ENCODE measurements at regions not wholly inside any gene's neighbourhood (a gene's known extent, or its start where the extent isn't known, plus 50 kb on each side); places are given as distances from the start of the nearest gene placed in this dataset.
A peak's percentile ranks its signal among the peaks of the same experiment; 100 is the strongest.

DNA sequence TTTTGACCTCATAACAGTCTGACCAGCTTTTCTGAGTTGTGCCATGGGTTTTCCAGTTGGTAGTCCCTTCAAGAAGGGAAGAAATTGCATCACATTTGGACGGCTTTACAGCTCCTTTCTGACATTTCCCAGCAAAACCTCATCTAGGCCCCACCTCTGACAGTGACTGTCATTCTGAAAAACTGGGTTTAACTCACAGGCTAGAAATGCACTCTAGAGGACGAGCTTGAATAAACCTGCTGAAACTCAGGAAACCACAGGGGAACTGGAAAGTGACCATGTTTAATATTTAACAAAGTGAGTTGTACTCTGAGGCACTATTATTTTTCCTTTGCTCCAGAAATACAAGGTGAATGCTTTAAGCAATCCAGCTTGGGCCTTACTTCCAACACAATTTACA is 434.3 kb upstream of the RASGEF1B start:
- peak; percentile 26 for DNase-seq (ENCODE audit: low spot score)
- TF ChIP-seq, protein P1, sequence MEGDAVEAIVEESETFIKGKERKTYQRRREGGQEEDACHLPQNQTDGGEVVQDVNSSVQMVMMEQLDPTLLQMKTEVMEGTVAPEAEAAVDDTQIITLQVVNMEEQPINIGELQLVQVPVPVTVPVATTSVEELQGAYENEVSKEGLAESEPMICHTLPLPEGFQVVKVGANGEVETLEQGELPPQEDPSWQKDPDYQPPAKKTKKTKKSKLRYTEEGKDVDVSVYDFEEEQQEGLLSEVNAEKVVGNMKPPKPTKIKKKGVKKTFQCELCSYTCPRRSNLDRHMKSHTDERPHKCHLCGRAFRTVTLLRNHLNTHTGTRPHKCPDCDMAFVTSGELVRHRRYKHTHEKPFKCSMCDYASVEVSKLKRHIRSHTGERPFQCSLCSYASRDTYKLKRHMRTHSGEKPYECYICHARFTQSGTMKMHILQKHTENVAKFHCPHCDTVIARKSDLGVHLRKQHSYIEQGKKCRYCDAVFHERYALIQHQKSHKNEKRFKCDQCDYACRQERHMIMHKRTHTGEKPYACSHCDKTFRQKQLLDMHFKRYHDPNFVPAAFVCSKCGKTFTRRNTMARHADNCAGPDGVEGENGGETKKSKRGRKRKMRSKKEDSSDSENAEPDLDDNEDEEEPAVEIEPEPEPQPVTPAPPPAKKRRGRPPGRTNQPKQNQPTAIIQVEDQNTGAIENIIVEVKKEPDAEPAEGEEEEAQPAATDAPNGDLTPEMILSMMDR (IDR thresholded peaks at IDR 0.05; ENCODE audit: extremely low read depth, missing control alignments), result no peak

DNA sequence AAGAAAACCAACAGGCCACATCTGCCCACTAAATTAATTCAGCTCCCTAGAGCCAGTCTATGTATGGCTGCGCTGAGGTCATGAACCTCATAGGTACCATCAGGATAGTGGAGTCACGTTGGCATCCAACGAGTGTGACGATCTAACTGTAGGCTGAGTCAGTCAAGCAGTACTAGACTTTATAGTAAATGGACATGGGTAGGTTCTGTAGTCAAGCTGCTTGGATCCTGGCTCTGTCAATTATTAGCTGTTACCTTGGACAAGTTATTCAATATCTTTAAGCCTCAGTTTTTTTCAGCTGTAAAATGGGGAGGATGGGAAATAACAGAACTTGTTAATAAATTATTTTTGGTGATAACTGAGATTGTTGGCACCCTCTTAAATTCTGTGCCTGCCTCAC is 432.4 kb upstream of the RASGEF1B start:
- no peak for DNase-seq (ENCODE audit: low spot score)
- TF ChIP-seq, protein P1 (IDR thresholded peaks at IDR 0.05; ENCODE audit: extremely low read depth, missing control alignments), result no peak

DNA sequence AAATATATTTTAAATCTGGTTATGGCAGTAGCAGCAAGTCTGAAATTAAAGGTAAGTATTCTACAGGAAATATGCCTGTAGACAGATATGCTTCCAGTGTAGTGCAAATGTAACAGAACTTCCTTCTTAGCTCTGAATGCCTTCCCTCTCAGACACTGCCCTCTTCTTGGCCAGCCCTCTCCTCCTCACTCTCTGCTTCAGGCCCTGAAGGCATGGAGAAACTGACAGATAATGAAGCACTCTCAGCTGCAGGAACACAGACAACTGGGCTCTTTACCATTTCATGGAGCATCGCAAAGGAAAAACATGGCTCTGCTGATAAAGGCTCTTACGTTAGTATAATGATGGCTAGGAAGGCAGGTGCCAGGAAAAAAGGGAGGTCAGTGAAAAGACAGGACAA is 431.5 kb upstream of the RASGEF1B start:
- TF ChIP-seq, protein P1 (IDR thresholded peaks at IDR 0.05; ENCODE audit: extremely low read depth, missing control alignments), result no peak
- DNase-seq (ENCODE audit: low spot score), result no peak

DNA sequence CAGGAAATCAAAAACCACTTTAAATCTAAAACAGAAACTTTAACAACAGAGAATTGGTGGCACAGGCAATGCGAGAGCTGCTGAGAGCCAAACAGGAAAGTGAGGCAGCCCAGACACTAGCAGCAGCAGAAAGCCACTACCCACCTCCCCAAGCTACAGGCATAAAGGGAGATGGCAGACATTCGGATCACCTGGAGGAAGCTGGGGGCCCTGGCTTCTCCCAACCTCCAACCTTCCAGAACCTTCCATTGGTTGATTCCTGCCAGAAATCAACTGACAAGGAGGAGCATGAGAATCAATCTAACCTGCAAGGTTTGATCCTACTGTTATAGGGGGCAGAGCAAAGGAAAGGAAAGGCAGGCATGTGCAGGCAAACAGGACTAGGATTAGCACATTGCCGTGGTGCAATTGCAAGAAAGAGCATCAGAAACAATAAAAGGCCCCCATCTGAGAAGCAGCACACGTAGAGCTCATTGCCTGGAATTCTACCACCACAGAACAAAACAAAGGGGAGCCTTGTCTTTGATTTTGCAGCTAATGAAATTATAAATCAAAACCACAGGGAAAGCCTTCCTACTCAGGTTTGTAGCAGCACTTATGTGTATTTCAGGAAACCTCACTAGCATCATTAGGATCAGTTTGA is 427.3 kb upstream of the RASGEF1B start:
- DNase-seq (ENCODE audit: low spot score), result no peak

DNA sequence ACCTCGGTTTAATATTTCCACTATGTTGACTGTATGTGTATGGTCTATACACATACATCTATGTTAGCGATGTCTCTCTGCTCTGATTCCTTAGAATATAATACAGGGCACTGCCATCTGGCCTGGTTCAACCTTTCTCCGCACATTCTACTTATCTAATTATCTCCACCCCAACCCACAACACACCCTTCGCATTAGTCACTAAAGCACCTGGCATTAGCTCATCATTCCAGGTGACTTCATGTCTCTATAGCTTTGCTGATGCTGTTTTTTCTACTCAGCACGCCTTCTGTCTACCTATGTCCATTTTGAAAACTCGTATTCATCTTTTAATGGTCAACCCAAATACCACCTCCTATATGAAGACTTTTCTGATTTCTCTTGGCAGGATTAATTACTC is 425.2 kb upstream of the RASGEF1B start:
- TF ChIP-seq, protein P1 (IDR thresholded peaks at IDR 0.05; ENCODE audit: extremely low read depth, missing control alignments), result no peak
- DNase-seq (ENCODE audit: low spot score), result no peak

More for the DNA sequence above, 427.3 kb upstream of the RASGEF1B start:
- TF ChIP-seq, protein P1 (IDR thresholded peaks at IDR 0.05; ENCODE audit: extremely low read depth, missing control alignments), result no peak

DNA sequence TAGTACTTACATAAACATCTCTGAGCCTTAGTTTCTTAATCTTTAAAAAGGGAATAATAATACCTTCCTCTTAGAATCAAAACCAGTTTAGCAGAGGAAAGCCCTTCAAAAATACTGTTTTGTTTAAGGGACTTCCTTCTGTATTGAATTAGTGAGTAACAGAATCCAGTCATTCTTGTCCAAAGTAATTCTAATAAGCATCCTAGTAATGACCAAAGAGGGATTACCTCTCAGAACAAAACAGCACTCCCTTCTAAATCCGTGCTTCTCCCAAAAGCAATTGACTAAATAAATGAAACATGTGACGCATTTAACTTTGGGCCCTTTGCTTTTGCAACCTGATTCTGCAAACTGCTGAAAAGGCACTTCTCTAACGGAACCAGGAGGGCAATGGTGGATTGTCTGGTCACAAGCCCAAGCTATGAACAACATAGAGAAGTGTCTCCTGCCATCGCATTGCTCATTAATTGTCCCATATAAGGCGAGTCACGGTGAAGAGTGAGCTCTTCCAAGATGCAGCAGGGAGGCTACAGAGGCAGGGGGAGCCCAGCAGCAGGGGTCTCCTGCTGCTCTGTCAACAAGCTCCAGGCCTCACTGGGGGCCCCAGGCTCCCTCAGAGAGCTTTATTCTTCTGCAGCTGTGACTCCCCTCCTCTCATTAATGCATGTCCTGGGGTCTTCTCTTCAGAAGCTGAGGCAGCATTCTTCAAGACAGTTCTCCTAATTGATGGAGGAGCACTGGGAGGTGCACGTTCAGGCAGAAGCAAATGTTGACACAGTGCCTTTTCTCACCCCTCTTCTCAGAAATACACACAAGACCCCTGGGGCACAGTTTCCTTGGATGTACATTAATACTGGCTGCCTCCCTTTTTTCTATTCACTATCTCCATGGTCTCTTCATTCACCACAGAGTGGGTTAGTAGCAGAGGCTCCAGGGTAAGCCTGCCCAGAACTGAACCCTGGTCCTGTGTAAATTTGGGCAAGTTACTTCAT is 419.6 kb upstream of the RASGEF1B start:
- TF ChIP-seq, protein P1 (IDR thresholded peaks at IDR 0.05; ENCODE audit: extremely low read depth, missing control alignments), result no peak
- DNase-seq (ENCODE audit: low spot score), result no peak

DNA sequence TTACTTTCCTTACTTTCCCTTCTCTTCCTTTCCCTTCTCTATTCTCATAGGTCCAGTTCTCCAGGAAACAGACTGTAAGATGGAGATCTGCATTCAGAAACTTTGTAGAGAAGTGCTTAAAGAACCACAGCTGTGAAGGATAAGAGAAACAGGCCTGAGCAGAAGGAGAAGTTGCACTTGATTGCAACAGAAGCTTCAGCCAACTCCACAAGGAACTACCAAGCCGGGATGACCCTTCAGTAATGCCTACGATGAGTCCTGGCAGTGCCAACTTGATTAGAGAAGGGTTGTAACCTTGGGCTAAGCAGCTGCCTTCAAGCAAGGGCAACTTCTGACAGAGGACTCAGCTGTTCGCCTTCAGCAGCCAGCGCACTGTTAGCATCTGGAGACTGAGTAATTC is 413.3 kb upstream of the RASGEF1B start:
- TF ChIP-seq, protein P1 (IDR thresholded peaks at IDR 0.05; ENCODE audit: extremely low read depth, missing control alignments), result no peak
- no peak for DNase-seq (ENCODE audit: low spot score)
